SW480 (cell line): ENCODE measurements at regions not wholly inside any gene's neighbourhood (a gene's known extent, or its start where the extent isn't known, plus 50 kb on each side); places are given as distances from the start of the nearest gene placed in this dataset.

Experiments used
- DNase-seq: peaks from one replicate; pipeline ENCODE4 v3.0.0-alpha.2; 2016; ENCODE audit warnings: low spot score

DNA sequence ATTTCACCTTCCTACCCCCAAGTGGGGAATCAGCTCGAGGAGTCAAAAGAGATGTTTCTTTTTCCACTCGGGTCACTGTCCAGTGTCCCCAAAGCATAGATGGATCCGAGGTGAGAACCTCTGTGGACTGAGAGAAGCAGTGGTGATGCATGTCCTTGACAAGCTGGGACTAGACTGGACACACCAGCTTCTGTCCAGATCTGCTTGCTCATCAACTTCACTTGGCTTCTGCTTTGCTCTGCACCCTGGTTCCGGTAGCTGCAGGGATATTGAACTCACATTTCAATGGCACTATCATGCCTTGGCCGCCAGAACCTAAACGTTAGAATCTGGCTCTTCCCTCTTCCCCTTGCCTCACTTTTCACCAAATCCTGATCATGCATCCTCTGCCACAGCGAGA is 50.3 kb upstream of the CXCL12 start:
- DNase-seq = no peak

DNA sequence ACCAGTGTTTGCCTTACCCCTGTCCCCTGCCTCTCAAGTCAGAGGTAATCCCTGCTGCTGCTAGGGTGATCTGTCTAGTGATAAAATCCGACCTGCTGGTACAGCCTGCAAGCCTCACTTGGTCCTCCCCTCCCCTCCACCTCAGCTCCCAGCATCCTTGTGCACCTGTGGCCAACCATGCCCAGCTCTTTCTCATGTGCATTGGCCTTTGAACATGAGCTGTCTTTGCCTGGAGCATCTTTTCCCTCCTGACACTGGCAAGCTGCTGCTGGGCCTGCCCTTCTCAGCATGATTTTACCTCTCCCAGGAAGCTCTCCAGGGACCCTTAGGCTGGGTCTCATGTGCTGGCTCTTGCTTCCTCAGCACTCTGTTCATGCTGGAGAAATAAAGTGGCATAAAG is 51.3 kb upstream of the CXCL12 start:
- no peak for DNase-seq

DNA sequence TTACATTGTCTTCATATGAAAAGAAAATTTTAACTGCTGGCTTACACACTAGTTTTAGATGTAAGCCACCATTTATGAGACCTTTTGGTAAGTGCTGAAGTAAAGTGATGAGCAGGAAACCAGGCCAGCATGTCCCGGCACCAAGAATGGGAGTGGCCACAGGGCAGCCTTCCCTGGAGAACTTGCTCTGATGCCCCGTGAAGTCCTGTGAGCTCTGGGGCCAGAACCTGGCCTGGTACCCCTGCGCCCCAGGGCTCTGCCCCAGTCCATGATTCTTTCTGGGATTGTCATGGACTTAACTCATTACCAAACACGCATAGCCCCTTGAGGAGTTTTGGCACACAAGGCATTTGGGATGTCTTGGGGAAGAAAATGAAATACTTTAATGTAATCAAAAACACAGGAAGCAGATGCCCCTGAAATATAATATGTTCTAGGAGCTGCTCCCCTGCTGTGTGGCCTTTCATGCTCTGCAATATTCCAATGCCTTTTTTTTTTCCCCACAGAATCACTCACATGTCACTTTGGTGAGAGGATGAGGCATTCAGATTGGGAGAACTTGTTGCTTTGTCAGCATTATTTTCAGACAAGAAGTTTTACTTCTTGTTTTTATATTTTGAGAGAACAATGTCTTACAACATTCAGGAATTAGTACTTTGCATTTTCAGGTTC is 53.1 kb upstream of the CXCL12 start:
- DNase-seq = no peak

DNA sequence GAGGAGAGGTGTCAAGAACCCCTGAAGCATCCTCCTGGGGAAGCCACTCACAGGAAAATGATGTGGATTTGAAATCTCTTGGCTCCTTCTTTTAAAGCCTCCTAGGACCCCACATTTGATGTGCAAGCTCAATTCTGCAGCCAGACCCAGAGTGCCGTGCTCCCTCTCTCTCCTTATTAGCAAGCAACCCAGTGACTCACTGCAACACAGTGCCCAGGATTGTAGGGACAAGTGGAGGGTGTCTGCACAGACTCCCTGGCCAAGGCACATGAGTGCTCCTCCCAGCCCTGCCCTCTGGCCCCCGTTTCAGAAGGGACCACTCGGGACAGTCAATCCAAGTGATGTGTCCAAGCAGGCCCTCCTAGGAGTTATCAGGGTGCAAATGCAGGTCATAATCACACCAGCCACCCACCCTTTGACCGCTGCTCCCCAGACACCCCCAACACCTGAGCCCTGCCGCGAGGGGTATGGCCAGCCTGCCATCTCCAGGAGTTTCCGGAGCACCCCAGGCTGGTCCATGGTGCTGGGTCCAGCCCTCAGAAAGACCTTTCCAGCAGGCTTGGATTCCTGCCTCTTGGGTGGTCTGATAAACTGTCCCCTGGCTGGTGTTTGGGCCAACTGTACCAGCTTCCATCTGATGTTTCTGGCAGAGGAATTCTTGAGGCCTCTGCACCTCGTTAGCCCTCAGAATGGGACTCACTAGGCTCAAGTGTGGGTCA is 54.5 kb upstream of the CXCL12 start:
- DNase-seq = no peak

DNA sequence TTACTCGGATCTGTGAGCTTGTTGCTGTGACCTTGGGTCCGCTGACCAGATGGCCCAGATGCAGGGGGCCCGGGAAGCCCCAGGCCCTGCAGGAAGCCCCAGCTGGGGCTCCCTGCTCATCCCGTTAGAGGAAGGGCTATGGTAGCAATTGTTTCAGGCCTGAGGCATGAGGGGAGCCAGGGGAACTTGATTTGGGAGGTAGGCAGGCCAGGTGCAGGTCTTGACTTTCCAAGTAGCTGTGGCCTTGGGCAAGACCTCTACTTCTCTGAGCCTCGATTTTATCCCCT is 55.0 kb upstream of the CXCL12 start:
- DNase-seq = no peak

DNA sequence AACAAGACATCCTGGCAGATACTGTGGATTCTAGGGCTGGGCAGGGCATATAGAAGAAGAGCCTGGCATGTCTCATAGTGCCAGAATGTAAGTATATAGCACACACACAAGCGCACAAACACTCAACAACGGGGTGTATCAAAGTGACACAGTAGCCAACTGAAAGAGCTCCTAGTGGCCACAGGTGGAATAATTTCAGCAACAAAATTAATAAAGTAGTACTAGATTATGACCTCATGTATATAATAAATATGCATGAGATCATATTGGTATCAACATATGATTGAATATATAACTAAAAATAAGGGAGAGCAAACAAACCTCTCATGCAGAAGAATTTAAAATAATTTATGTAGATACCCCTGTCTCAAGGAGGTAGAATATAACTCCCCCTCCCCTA is 72.4 kb upstream of the CXCL12 start:
- no peak for DNase-seq

DNA sequence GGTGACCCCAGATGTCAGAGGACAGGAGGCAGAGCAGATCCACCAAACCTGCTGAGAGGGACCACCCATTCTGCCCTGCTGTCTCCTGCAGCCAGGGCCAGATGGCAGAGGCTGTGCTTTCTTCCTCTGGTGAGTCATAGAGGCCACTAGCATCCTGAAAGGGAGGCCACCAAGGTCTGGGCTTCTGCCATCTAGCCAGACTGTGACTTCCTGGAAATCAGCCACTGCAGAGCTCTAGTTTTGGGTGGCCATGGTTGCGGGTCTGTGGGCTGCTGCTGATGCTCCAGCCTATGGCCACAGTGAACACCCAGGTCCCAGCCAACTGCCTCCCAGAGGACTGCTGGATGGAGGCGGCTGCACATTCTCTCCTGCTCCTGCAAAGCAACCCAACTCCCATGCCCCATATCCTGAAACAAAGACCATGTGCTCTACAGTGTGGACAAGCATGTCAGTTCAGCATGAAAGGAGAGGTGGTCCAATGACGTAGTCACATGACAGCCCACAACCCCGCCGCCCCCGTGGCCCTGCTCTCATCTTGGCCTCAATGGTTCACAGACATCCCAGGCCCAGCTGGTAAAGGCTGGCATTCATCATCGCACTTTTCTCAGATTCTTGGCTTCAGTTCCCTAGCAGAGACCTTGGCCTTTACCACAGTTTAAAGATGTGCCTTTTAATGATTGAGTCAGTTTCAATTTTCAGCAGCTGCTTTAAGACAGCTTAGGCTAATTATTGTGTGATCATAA is 73.9 kb upstream of the CXCL12 start:
- no peak for DNase-seq

DNA sequence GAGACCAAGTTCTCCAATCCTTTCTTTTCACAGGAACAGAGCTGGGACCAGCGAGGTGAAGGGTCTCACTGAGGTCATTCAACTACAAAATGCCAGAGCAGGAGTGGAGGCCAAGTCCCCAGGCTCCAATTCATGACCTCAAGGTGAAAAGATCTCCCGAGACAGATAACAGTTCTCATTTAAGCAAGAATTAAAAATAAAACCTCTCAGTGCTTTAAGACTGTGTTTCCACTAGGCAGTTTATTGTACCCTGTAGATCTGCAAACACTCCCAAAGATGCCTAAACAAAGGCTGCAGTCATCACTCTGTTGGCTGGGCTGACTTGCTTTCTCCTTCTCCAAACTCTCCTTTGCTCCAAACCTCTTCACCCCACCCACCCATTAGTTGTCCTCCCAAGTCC is 74.8 kb upstream of the CXCL12 start:
- DNase-seq = no peak

DNA sequence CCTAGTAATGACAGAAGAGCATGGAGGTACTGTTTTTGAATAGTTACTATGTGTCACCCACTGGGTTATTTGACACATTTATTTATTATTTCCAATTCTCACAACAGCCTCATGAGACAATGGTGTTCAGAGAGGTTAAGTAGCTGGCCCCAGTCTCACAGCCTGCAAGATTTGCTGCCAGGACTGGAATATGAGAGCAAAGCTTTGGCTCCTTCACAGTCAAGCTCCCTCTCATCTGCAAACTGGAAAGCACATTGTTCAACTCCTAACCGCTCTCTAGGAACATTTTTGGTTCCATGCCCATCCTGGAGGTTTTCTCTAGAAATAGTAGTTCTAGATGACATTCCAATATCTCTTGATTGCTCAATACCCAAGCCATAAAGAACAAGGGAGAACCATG is 75.5 kb upstream of the CXCL12 start:
- no peak for DNase-seq

DNA sequence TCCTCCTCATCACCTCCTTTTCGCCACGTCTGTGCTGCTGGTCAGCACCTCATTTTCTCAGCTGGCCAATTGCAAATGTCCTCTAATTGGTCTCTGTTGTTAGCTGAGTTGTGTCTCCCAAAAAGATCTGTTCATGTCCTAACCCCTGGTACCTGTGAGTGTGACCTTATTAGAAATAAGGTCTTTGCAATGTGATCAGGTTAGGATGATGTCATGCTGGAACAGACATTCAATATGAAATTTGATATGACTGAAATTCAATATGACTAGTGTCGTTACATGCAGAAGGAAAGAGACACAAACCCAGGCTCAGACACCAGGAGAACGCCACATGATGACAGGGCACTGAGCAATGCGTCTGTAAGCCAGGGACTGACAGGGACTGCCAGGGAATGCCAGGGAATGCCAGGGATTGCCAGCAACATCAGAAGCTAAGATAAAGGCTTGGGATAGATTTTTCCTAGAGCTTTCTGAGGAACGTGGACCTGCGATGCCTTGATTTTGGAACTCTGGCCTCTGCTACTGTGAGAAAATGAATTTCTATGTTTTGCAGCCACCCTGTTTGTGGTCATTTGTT is 77.5 kb upstream of the CXCL12 start:
- no peak for DNase-seq

DNA sequence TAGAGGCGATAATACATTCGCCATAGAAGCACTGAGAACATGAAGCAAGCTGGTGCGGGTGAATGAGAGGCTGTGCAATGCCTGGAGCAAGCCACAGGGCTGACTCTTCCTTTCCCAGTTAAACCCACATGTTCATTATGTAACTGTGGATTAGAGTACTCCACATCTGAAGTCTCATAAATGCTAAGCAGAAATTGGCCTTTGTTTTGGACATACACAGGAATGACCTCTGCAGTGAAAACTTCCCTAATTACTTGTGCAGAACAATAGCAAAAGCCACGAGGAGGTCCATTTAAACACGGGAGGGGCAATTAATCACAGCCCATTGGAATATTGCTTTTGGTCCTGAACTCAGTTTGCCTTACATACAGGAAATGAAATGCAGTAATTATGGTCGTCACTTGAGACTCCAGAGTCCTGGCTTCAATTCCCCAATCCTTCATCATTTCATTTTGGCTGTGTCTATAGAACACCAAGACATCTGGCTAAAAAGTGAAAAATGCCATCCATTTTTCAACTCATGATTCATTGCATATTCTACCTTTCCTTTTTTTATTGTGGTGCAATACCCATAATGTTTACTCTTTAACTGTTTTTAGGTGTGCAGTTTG is 78.7 kb upstream of the CXCL12 start:
- no peak for DNase-seq

DNA sequence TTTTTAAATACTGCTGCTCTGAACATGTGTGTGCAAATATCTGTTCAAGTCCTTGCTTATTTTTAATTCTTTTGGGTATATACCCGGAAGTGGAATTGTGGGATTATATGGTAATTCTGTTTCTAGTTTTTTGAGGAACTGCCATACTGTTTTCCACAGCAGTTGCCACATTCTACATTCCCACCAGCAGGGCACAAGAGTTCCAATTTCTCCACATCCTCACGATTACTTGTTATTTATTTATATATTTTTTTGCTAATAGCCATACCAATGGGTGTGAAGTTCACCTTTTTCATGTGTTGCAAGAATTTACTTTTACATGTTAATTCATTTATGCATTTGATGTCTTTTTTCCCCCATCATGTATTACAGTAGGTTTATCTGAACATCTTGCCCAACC is 79.6 kb upstream of the CXCL12 start:
- no peak for DNase-seq

DNA sequence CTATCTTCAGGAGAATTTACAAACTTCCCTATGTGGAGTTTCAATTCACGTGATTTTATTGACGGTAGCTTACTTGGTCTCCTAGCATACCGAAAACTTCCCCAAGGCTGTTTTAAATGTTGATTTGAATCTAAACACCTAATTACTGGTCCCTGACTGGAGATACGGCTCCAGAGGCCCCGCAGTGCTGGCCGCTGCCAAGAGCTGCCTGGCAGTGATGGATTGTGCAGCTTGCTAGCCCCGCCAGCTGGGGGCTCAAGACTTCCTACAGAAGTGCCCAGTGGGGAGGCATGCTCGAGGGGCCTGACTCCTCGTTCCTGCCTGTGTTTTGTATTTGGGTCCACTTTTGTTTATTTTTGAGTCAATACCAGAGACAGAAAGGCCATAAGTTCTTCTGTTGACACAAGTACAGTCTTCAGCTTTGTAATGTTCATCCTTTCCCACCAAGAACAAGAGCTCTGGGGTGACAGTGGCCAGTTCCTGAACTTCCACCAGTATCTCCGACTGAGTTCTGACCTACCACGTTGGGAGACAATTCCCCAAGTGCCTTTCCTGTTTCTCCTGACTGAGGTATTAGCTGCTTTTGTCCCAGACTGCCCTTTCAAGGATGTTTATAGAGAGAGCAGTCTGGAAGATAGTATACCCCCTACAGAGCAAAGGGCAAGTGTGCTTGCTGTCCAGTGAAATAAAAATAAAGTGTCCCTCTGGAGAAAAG is 80.7 kb upstream of the CXCL12 start:
- no peak for DNase-seq

DNA sequence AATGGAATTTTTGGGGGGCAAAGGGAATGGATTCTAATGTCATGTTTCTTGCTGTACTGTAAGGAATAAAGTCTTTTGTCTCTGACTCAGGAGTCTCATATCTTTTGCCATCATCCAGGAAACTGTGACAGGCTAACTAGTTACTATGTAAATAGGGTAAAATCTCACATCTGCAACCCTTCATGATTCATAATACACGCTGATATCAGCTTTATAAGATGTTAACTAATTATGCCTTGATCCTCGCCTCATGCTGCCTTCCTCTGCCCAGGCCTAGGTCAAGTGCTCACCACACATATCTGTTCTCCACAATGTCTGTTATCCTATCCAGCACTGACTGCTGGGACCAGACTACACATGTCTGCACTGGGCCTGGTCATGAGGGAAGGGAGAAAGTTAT is 81.3 kb upstream of the CXCL12 start:
- no peak for DNase-seq

DNA sequence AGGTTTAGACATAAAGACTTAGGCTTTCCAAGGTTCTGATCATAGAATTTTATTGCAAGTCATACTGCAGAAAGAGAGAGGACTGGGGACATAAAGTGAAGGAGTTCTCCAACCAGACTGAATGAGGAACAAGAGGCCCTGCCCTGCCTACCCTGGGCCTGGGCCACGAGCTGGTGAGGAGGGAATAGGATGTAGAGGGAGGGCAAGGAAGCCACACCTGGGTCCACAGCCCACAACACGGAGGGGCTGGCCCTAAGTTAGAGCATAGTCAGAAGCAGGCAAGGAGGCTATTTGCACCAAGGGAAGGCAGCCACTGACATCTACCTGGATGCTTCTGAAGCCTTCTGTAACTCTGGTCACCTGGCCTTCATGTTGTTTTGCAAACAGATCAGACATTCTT is 82.2 kb upstream of the CXCL12 start:
- no peak for DNase-seq

DNA sequence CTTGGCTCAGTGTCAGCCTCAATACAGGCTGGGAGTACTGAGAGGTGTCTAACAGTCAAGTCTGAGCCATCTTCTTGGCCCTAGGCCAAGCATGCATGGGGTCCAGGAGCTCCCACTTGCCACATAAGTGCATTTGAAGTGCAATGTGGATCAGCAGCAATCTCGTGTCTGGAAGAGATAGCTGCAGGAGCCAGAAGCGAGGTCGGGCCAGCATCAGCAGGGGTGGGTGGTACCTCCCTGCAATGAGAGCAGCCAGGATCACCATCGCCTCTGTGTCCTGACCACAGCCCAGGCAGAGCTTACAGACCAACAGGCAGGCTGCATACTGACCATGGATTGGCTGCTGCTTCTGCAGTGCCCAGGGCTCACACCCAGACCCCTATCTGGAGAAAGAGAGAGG is 83.0 kb upstream of the CXCL12 start:
- DNase-seq = no peak

DNA sequence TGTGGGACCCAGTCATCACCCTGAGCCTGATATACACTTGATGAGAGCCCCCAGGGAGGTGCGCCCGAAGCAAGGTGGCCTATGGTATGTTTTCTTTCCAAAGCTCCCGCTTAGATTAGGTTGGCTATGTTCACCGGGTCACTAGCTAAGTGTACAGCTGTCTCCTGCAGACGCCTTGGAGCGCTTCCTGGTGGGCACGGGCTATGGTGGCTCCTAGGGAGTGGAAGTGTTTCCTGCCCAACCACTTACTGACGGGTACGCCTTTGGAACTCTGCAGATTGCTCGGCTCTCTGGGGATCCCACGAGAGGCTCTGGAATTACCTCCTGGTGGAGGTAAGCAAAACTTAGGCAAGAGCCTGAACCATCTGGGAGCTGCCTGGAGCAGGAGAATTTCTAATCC is 83.6 kb upstream of the CXCL12 start:
- DNase-seq = no peak

DNA sequence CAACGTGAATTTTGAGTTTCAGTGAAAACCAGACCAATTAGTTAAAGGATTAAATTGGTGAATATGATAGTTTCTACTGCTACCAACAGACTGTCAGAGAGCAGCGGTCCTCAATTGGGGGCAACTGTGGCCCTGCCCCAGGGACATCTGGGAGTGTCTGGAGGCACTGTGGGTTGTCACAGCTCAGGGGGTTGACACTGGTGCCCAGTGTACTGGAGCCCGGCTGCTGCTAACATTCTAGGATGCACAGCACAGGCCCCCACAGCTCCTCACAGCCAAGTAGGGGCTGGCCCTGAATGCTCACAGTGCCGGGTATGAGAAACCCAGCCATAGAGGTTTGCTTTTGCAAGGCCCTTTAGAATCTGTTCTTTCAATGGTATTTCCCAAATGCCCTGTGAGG is 84.1 kb upstream of the CXCL12 start:
- no peak for DNase-seq

DNA sequence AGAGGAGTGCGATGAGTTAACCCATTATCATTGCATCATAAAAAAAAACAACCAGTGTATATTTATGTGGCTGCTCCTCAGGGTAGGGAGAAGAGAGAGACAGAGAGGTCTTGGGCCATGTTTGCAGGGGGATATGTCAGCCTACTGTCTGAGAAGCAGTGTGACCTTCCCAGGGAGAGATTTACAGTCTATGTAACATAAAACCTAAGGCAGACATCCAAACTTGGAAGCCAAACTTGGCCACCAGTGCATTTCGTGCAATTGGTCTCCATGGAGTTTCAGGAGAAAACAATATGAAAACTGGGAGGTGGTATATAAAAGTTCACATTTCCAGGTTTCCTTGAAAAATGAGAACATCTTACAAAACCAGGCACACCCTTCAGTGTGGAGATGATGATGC is 85.9 kb upstream of the CXCL12 start:
- DNase-seq = no peak

DNA sequence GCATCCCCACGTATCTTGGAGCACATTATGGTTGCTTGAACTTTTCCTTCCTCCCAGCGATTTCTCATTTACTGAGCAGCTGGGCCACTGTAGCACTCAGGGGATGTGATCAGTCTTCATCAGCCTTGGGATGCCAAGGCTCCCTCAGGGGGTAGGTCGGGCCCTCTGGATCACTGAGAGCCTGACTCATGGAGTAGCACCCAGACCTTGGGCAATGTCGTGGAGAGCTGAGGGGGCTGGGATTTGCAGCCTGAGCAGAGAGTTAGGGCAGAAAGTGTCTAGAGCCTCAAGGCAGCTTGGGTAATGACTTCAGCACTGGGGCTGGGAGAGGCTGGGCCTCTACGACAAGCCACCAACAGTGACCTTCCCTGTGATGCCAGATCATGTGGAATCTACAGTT is 86.5 kb upstream of the CXCL12 start:
- no peak for DNase-seq

DNA sequence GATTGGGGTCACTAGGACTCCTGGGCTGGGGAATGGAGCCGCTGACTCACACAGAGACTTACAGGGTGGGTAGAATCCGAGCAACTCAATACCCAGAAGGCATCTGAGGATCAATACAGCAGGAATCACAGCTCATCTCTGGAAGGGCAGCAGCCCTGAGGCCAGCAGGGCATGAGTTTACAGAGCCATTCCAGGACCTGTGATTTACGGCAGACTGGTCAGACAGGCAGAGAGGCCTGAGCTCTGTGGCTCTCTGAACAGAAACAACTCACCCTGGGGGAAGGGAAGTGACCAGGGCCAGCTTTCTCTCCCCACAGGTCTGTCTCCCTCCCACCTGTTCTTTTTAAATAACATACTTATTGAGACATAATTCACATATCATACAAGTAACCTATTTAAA is 88.2 kb upstream of the CXCL12 start:
- no peak for DNase-seq

DNA sequence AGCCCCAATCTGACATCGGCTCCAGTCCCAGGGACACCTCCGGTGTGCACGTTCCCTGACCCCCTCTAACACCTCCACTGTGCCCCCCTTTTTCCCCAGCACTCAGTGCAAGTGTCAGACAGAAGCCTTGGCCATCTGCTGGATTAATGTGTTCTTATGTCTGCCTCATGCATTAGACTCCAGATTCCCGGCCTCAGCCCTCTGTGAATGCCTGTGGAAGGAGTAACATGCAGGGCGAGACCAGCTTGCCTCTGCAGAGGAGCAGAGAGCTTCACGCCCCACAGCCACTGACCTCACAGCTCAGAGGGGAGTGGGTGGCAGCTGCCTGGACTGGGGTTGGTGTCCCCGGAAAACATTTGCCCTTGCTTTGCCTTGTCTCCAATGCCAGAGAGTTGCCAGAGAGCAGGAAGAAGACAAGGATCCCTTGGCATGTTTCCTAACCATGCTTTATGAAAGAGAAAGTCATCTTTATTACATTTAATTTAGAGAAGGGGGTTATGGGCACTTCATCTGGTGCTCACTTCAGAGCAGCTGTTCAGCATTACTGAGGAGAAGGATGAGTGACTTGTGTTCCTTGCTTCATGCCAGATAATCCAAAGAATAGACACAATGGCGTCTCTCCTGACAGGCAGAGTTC is 91.6 kb upstream of the CXCL12 start:
- DNase-seq = no peak
